ENCODE measurements at regions not wholly inside any gene's neighbourhood (a gene's known extent, or its start where the extent isn't known, plus 50 kb on each side); places are given as distances from the start of the nearest gene placed in this dataset.

GRCh38 chr1:232223183-232223708, 406.7 kb downstream of the SIPA1L2 start:
- no peak for DNase-seq

- no peak for DNase-seq
Measured at GRCh38 chr1:232222614-232223013, 407.3 kb downstream of the SIPA1L2 start.

GRCh38 chr1:232221802-232222499, 408.0 kb downstream of the SIPA1L2 start:
- no peak for DNase-seq

GRCh38 chr1:232218955-232219865, 410.7 kb downstream of the SIPA1L2 start:
- no peak for DNase-seq

GRCh38 chr1:232213928-232214327, 416.0 kb downstream of the SIPA1L2 start:
- DNase-seq: no peak

- DNase-seq: no peak
Measured at GRCh38 chr1:232212253-232212652, 417.7 kb downstream of the SIPA1L2 start.

- no peak for DNase-seq
Measured at GRCh38 chr1:232211149-232211548, 418.8 kb downstream of the SIPA1L2 start.

GRCh38 chr1:232209357-232209756, 420.6 kb downstream of the SIPA1L2 start:
- no peak for DNase-seq

- DNase-seq: no peak
Measured at GRCh38 chr1:232207073-232207866, 422.7 kb downstream of the SIPA1L2 start.

- no peak for DNase-seq
Measured at GRCh38 chr1:232204269-232204668, 425.7 kb downstream of the SIPA1L2 start.

GRCh38 chr1:232201024-232201423, 428.9 kb downstream of the SIPA1L2 start:
- no peak for DNase-seq

- no peak for DNase-seq
Measured at GRCh38 chr1:232196042-232196441, 433.9 kb downstream of the SIPA1L2 start.

- DNase-seq: no peak
Measured at GRCh38 chr1:232194424-232194823, 435.5 kb downstream of the SIPA1L2 start.

GRCh38 chr1:232193451-232193783, 436.5 kb downstream of the SIPA1L2 start:
- no peak for DNase-seq

GRCh38 chr1:232192781-232193450, 437.0 kb downstream of the SIPA1L2 start:
- no peak for DNase-seq

- DNase-seq: no peak
Measured at GRCh38 chr1:232191560-232191959, 438.4 kb downstream of the SIPA1L2 start.

- DNase-seq: no peak
Measured at GRCh38 chr1:232188318-232188717, 441.6 kb downstream of the SIPA1L2 start.

GRCh38 chr1:232186931-232187330, 443.0 kb downstream of the SIPA1L2 start:
- DNase-seq: no peak

GRCh38 chr1:232184561-232185530, 445.1 kb downstream of the SIPA1L2 start:
- DNase-seq: no peak

- no peak for DNase-seq
Measured at GRCh38 chr1:232183802-232184201, 446.1 kb downstream of the SIPA1L2 start.

GRCh38 chr1:232183266-232183800, 446.6 kb downstream of the SIPA1L2 start:
- no peak for DNase-seq
